Subcutaneous abdominal adipose tissue (tissue), 5 donors: ENCODE measurements at regions not wholly inside any gene's neighbourhood (a gene's known extent, or its start where the extent isn't known, plus 50 kb on each side); places are given as distances from the start of the nearest gene placed in this dataset.

Source experiments
- H3K27ac ChIP-seq: one replicate; pipeline ENCODE4 v1.7.0; 2013; ENCODE audit warnings: low read depth, mild to moderate bottlenecking, inconsistent platforms, low read length, moderate library complexity
- H3K27me3 ChIP-seq, 5 donors: one replicate each; pipeline ENCODE4 v1.7.0; 2013; ENCODE audit warnings: low read length in 5 of 5, inconsistent platforms in 1 of 5; ENCODE audit not compliant: control insufficient read depth in 5 of 5, insufficient read depth in 4 of 5
- H3K36me3 ChIP-seq, 5 donors: one replicate each; pipeline ENCODE4 v1.7.0; 2013; ENCODE audit warnings: low read length in 5 of 5; ENCODE audit not compliant: control insufficient read depth in 5 of 5, insufficient read depth in 5 of 5
- H3K4me1 ChIP-seq, 5 donors: one replicate each; pipeline ENCODE4 v1.7.0; 2013; ENCODE audit warnings: low read length in 5 of 5, mild to moderate bottlenecking in 3 of 5, moderate library complexity in 1 of 5; ENCODE audit not compliant: control insufficient read depth in 5 of 5, insufficient read depth in 5 of 5
- H3K4me3 ChIP-seq, 5 donors: one replicate each; pipeline ENCODE4 v1.7.0; 2013; ENCODE audit warnings: low read length in 5 of 5, low read depth in 1 of 5
- H3K9ac ChIP-seq, 5 donors: one replicate each; pipeline ENCODE4 v1.7.0; 2013; ENCODE audit warnings: low read length in 5 of 5, mild to moderate bottlenecking in 4 of 5, moderate library complexity in 3 of 5
- H3K9me3 ChIP-seq, 5 donors: one replicate each; pipeline ENCODE4 v1.7.0; 2013; ENCODE audit warnings: low read length in 5 of 5; ENCODE audit not compliant: control insufficient read depth in 5 of 5
- donor health status: healthy.
- donor health status: healthy.
- donor health status: healthy.
- donor health status: healthy.
- donor health status: healthy.

GRCh38 chr6:79150733-79151132 lies 72.7 kb upstream of the PHIP start:
- Histone ChIP-seq H3K9me3 (no peaks in the 10 kb centered on the region), H3K4me1 (no peaks in the 10 kb centered on the region), H3K4me3 (no peak overlapping the region), H3K9ac (no peak overlapping the region), H3K27me3 (no peaks in the 10 kb centered on the region), H3K27ac (no peak overlapping the region), H3K36me3 (no peaks in the 10 kb centered on the region)

GRCh38 chr6:79149884-79150283 lies 71.8 kb upstream of the PHIP start:
- H3K36me3 ChIP-seq = no peaks in the 10 kb centered on the region
- H3K4me1 ChIP-seq = no peaks in the 10 kb centered on the region
- H3K9ac ChIP-seq = no peak overlapping the region
- H3K4me3 ChIP-seq = no peak overlapping the region
- H3K27me3 ChIP-seq = no peaks in the 10 kb centered on the region
- no peak overlapping the region for H3K27ac ChIP-seq
- no peaks in the 10 kb centered on the region for H3K9me3 ChIP-seq

GRCh38 chr6:79146421-79146820 lies 68.4 kb upstream of the PHIP start:
- Histone ChIP-seq H3K27ac (no peak overlapping the region), H3K4me3 (no peak overlapping the region), H3K9ac (no peak overlapping the region), H3K4me1 (no peaks in the 10 kb centered on the region), H3K36me3 (no peaks in the 10 kb centered on the region), H3K27me3 (no peaks in the 10 kb centered on the region), H3K9me3 (no peaks in the 10 kb centered on the region)

- no peak overlapping the region for H3K4me3 ChIP-seq
- no peaks in the 10 kb centered on the region for H3K27me3 ChIP-seq
These were observed 67.2 kb upstream of the PHIP start for GRCh38 chr6:79145301-79145700.

GRCh38 chr6:79143320-79143898 lies 65.4 kb upstream of the PHIP start:
- Histone ChIP-seq H3K4me1 (no peaks in the 10 kb centered on the region), H3K36me3 (no peaks in the 10 kb centered on the region), H3K4me3 (no peak overlapping the region), H3K9me3 (no peaks in the 10 kb centered on the region), H3K27me3 (no peaks in the 10 kb centered on the region), H3K27ac (no peak overlapping the region), H3K9ac (no peak overlapping the region)

More at GRCh38 chr6:79145301-79145700, 67.2 kb upstream of the PHIP start:
- Histone ChIP-seq H3K36me3 (no peaks in the 10 kb centered on the region), H3K9ac (no peak overlapping the region), H3K4me1 (no peaks in the 10 kb centered on the region), H3K27ac (no peak overlapping the region), H3K9me3 (no peaks in the 10 kb centered on the region)

- Histone ChIP-seq H3K4me3 (no peak overlapping the region), H3K9ac (no peak overlapping the region), H3K27ac (no peak overlapping the region), H3K27me3 (no peaks in the 10 kb centered on the region), H3K36me3 (no peaks in the 10 kb centered on the region), H3K4me1 (no peaks in the 10 kb centered on the region), H3K9me3 (peaks cover 0 to 20% (median 14%) of the 10 kb centered on the region in 5 donors)
These were observed 60.1 kb upstream of the PHIP start for GRCh38 chr6:79138146-79138545.

- no peaks in the 10 kb centered on the region for H3K27me3 ChIP-seq
- no peak overlapping the region for H3K9ac ChIP-seq
- H3K4me3 ChIP-seq = no peak overlapping the region
- no peaks in the 10 kb centered on the region for H3K36me3 ChIP-seq
- H3K9me3 ChIP-seq = peaks cover 0 to 20% (median 15%) of the 10 kb centered on the region in 5 donors
- no peak overlapping the region for H3K27ac ChIP-seq
- H3K4me1 ChIP-seq = no peaks in the 10 kb centered on the region
These were observed 59.6 kb upstream of the PHIP start for GRCh38 chr6:79137671-79138070.

- Histone ChIP-seq H3K4me1 (no peaks in the 10 kb centered on the region), H3K36me3 (no peaks in the 10 kb centered on the region), H3K4me3 (peak overlapping the region in 1 of 5 donors; percentile 10), H3K27ac (no peak overlapping the region), H3K9ac (no peak overlapping the region), H3K27me3 (no peaks in the 10 kb centered on the region), H3K9me3 (peaks cover 0 to 20% (median 15%) of the 10 kb centered on the region in 5 donors)
These were observed 58.0 kb upstream of the PHIP start for GRCh38 chr6:79135973-79136470.

GRCh38 chr6:79134699-79135474 lies 56.8 kb upstream of the PHIP start:
- Histone ChIP-seq H3K9ac (no peak overlapping the region), H3K4me3 (peak overlapping the region in 1 of 5 donors; percentile 10), H3K9me3 (peaks cover 0 to 20% (median 15%) of the 10 kb centered on the region in 5 donors), H3K27ac (no peak overlapping the region), H3K4me1 (no peaks in the 10 kb centered on the region), H3K36me3 (no peaks in the 10 kb centered on the region), H3K27me3 (no peaks in the 10 kb centered on the region)

GRCh38 chr6:79133173-79133572 lies 55.1 kb upstream of the PHIP start:
- H3K4me3 ChIP-seq = no peak overlapping the region
- H3K4me1 ChIP-seq = no peaks in the 10 kb centered on the region
- H3K9me3 ChIP-seq = peaks cover 0 to 20% (median 15%) of the 10 kb centered on the region in 5 donors
- no peaks in the 10 kb centered on the region for H3K36me3 ChIP-seq
- no peaks in the 10 kb centered on the region for H3K27me3 ChIP-seq
- no peak overlapping the region for H3K27ac ChIP-seq
- no peak overlapping the region for H3K9ac ChIP-seq
